ENCODE measurements at regions not wholly inside any gene's neighbourhood (a gene's known extent, or its start where the extent isn't known, plus 50 kb on each side); places are given as distances from the start of the nearest gene placed in this dataset.

DNA sequence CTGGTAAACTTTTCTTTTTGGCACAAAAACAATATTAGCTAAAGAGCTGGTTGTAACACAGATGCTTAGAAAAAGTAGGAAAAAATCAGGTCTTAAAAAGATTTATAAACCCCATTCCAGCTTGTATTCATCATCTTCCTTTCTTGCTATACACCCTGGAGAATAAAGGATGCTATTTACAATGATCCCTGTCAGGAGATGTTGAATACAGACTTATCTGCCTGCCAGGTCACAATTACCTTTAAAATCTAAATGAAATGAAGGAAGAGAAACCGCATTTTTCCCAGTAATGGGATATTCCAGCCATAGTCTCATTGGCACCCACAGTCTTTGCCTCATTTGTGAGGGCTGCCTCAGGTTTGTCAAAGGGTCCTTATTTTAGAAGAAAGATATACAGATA is 394.1 kb upstream of the WWC1 start:
- TF ChIP-seq, protein P1, sequence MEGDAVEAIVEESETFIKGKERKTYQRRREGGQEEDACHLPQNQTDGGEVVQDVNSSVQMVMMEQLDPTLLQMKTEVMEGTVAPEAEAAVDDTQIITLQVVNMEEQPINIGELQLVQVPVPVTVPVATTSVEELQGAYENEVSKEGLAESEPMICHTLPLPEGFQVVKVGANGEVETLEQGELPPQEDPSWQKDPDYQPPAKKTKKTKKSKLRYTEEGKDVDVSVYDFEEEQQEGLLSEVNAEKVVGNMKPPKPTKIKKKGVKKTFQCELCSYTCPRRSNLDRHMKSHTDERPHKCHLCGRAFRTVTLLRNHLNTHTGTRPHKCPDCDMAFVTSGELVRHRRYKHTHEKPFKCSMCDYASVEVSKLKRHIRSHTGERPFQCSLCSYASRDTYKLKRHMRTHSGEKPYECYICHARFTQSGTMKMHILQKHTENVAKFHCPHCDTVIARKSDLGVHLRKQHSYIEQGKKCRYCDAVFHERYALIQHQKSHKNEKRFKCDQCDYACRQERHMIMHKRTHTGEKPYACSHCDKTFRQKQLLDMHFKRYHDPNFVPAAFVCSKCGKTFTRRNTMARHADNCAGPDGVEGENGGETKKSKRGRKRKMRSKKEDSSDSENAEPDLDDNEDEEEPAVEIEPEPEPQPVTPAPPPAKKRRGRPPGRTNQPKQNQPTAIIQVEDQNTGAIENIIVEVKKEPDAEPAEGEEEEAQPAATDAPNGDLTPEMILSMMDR (IDR thresholded peaks at IDR 0.05): no peak

DNA sequence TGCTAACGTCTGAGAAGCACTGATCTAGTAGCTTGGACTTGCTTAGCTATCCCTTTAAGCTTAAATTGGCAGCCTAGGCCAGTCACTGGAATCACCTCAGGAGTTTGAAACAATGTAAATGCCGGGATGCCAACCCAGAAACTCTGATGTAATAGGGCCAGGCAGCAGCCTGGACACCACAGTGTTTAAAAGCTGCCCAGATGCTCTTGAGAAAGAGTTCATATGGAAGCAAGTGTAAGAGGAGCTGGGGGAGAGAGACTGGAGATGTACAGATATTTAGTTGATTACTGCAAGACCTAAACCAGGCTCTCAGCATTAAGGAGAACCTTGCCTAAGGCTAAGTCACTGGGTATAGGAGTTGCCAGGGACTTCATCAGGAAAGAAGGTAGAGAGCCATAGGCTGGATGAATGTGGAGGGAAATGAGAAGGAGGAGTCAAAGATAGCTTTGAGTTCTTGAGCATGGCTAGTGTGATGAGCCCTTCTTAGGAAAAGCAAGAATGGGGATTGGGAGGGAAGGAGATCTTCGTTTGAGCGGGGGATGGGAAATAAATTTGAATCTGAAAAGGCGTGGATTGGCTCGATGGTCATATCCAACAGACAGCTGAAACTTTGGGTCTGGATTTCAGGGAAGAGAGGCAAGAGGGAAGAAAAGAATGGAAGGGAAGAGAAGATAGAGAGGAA is 392.9 kb upstream of the WWC1 start:
- TF ChIP-seq, protein P1 (IDR thresholded peaks at IDR 0.05): no peak

DNA sequence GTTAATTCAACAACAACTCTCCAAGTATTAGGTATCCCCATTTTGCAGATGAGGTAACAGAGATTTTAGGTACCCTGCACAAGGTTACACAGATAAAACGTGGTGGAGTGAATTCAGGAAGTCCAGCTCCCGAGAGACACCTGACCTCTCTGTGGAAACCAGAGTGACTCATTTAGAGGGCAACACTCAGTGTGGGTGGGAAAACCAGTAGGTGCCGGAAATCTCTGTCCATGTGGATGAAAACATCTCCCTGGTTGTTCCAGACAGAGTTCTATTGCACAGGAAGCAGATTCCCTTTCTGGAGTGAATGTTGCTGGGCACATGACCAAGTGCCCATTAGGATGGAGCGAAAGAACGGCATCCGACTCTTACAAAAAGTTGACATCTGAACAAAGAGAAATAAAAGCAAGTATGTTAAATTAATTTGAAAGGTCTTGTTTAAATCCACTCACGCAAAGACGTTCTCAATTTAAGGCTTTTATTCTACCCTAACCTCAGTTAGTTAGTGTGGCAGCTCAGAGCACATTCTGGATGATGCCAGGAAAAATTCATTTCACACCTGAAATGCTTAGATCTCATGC is 391.9 kb upstream of the WWC1 start:
- TF ChIP-seq, protein P1 (IDR thresholded peaks at IDR 0.05): no peak

DNA sequence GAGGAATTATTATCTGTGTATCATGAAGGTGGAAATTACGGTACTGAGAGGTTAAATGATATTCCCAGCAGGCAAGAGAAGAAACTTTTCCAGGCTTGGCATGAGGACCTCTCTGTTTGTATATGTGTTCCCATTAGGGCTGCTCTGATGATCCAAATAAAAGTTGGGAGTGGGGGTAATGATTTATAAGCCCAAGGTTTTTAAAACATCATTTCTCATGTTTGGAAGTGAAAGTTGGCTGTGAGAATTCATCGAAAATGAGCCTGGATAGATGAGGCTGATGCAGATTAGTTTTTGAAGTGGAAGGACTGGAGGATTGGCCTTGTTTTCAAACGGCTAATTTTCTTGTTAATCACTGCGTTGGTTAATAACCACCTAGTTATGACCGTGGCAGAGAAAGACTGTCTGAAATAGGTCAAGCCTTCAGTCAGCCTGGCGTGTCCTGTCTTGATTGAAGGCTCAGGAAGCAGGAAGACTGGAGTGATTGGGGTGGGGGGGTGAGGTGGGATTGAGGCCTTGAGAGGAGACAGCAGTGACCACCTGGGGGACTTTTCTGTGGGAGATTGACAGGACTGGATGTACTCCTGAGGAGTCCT is 391.0 kb upstream of the WWC1 start:
- TF ChIP-seq, protein P1 (IDR thresholded peaks at IDR 0.05): no peak

DNA sequence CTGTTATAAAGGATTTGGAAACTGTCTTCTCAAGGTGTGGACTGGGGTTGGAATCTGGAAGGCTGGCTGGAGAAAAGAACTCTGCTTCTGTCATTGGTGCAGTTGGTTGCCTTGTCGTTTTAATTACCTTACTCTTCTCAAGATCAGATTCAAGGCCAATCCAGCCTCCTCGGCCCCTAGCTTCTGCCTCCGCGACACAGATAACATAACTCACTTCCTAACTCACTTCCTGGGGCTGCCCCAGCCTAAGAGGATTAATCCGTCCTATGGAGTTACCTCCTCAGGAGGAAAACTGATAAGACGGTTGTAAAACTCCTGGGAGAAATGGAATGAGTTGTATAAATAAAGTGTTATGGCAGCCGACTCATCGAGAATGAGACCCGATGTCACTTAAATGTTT is 389.1 kb upstream of the WWC1 start:
- TF ChIP-seq, protein P1 (IDR thresholded peaks at IDR 0.05): no peak

DNA sequence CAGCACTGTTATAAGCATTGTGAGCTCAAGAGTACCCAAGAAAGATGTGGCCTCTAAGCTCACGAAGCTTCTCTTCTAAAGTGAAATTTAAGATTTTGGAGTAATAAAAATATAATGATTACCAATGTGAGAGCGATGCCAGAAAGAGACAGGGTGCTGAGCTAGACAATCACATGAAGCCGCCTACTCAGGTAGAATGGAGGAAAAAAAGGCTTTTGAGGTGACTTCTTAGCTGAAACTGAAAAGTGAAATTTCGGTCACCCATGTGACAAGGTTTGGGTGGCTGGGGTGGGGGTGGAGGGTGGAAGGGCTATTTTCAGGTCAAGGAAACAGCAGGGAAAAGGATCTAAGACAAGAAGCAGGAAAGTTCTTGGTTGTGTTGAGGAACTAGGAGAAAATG is 388.2 kb upstream of the WWC1 start:
- TF ChIP-seq, protein P1 (IDR thresholded peaks at IDR 0.05): no peak

DNA sequence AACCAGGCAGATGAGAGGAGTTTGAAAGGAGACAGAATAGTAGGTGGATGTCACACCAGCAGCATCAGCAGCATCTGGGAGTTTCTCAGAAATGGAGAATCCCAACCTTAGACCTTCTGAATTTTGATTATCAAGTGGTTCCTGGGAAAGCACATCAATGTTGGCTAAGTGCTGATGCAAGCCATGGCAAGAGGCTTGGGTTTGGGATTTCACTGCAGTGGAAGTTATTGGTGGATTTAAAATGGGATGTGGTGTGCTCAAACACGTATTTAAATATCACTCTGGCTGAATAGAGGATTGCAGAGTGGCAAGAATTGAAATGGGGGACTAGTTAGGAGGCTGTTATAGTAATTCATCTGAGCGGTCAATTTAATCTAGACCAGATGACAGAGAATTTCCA is 387.8 kb upstream of the WWC1 start:
- TF ChIP-seq, protein P1 (IDR thresholded peaks at IDR 0.05): no peak

Data from LNCAP (cell line).